ENCODE measurements at regions not wholly inside any gene's neighbourhood (a gene's known extent, or its start where the extent isn't known, plus 50 kb on each side); places are given as distances from the start of the nearest gene placed in this dataset.

- TF ChIP-seq, protein P1, sequence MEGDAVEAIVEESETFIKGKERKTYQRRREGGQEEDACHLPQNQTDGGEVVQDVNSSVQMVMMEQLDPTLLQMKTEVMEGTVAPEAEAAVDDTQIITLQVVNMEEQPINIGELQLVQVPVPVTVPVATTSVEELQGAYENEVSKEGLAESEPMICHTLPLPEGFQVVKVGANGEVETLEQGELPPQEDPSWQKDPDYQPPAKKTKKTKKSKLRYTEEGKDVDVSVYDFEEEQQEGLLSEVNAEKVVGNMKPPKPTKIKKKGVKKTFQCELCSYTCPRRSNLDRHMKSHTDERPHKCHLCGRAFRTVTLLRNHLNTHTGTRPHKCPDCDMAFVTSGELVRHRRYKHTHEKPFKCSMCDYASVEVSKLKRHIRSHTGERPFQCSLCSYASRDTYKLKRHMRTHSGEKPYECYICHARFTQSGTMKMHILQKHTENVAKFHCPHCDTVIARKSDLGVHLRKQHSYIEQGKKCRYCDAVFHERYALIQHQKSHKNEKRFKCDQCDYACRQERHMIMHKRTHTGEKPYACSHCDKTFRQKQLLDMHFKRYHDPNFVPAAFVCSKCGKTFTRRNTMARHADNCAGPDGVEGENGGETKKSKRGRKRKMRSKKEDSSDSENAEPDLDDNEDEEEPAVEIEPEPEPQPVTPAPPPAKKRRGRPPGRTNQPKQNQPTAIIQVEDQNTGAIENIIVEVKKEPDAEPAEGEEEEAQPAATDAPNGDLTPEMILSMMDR (IDR thresholded peaks at IDR 0.05), result no peak
- TF ChIP-seq POLR2A (IDR thresholded peaks at IDR 0.05), result no peak
Observed at GRCh38 chr3:6605227-6605626, 255.7 kb upstream of the GRM7 start.
